Natural killer cell (primary cell): ENCODE measurements at regions not wholly inside any gene's neighbourhood (a gene's known extent, or its start where the extent isn't known, plus 50 kb on each side); places are given as distances from the start of the nearest gene placed in this dataset.

Experiments
- ATAC-seq, 3 donors: fragments of 150-1000 bp in 2 of 3; fragments of 200-7000 bp in 1 of 3; cut with Tn5 transposase; 1 replicate in 1 of 3; 2 replicates in 2 of 3; pipeline ENCODE4 v1.10.0; 2021; ENCODE audit warnings: mild to moderate bottlenecking in 2 of 3, moderate library complexity in 2 of 3
- DNase-seq, 2 donors: peaks; one replicate each; pipeline versions ENCODE4 v3.0.0 to v3.0.0-alpha.2; 2013 to 2021; ENCODE audit warnings: mixed read lengths in 1 of 2
- H3K27ac ChIP-seq: one replicate; pipeline ENCODE4 v1.5.1; 2013; ENCODE audit warnings: mild to moderate bottlenecking, low read length
- H3K27me3 ChIP-seq: one replicate; pipeline ENCODE4 v1.6.1; 2013; ENCODE audit warnings: low read length; ENCODE audit not compliant: control insufficient read depth, insufficient read depth
- H3K36me3 ChIP-seq: one replicate; pipeline ENCODE4 v1.6.1; 2013; ENCODE audit warnings: low read length; ENCODE audit not compliant: control insufficient read depth, insufficient read depth
- H3K4me1 ChIP-seq: one replicate; pipeline ENCODE4 v1.6.1; 2013; ENCODE audit warnings: low read length; ENCODE audit not compliant: control insufficient read depth, insufficient read depth
- H3K4me3 ChIP-seq: one replicate; pipeline ENCODE4 v1.5.1; 2013; ENCODE audit warnings: low read length
- H3K9me3 ChIP-seq: one replicate; pipeline ENCODE4 v1.6.1; 2013; ENCODE audit warnings: low read length; ENCODE audit not compliant: control insufficient read depth, insufficient read depth
- H3K27ac Mint-ChIP-seq, 2 donors: one replicate each; pipeline ENCODE4 v1.8.0; 2022; ENCODE audit warnings: mild to moderate bottlenecking in 2 of 2, mixed read lengths in 2 of 2, moderate library complexity in 1 of 2
- H3K27me3 Mint-ChIP-seq, 2 donors: one replicate each; pipeline ENCODE4 v1.8.0; 2022; ENCODE audit warnings: low read depth in 2 of 2, mixed read lengths in 2 of 2
- H3K36me3 Mint-ChIP-seq: one replicate; pipeline ENCODE4 v1.8.0; 2022; ENCODE audit warnings: mixed read lengths
- H3K4me1 Mint-ChIP-seq, 2 donors: one replicate each; pipeline ENCODE4 v1.8.0; 2022; ENCODE audit warnings: mixed read lengths in 2 of 2
- H3K4me3 Mint-ChIP-seq: one replicate; pipeline ENCODE4 v1.8.0; 2022; ENCODE audit warnings: mild to moderate bottlenecking, moderate library complexity, mixed read lengths
- H3K9me3 Mint-ChIP-seq, 2 donors: one replicate each; pipeline ENCODE4 v1.8.0; 2022; ENCODE audit warnings: mixed read lengths in 2 of 2
- WGBS: methylation state at CpG from one replicate; pipeline ENCODE4 v1.1.7; 2013; ENCODE audit warnings: missing lambda C conversion rate; ENCODE audit not compliant: insufficient coverage; 5-methylcytosine and 5-hydroxymethylcytosine counted together
- intact Hi-C: fragments of 100-400 bp; cut with micrococcal nuclease; formaldehyde crosslinking; loops from one replicate; pipeline ENCODE4 v1.14.2; 2022
- TF ChIP-seq, protein P1 (sequence below): fragments of 200-600 bp; IDR thresholded peaks from one replicate; pipeline ENCODE4 v1.8.0; 2022; ENCODE audit warnings: antibody characterized with exemption

DNA sequence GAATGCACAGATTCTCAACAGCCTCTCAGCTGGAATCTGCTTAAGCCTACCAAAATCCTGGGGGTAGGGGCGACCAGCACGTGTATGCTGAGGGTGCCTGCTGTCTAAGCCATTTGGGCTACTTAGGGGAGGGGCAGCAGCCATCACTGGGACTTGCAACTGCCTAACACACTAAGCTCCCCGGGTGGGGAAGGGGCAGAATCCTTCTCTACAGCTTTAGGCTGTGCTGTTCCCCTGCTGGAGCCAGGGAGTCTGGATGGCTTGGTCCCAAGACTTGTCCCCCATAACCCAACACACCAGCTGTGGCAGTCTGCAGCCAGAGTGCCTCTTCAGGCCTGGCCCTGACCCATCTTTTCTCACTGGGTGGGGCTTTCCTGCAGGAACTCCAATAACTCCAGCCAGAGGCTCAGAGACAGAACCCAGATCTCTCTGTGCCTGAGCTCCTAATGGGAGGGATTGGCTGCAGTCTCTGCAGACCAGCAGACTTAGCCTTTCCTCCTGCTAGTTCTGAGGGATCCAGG lies 305.4 kb upstream of the RND3 start:
- ATAC-seq (no peak), DNase-seq (no peak)
- Mint-ChIP-seq H3K36me3 (peaks cover 12% of the 10 kb centered on the region), H3K4me1 (no peaks in the 10 kb centered on the region), H3K4me3 (no peak overlapping the region), H3K27ac (no peak overlapping the region), H3K9me3 (peaks cover 3 to 14% of the 10 kb centered on the region in 2 donors), H3K27me3 (no peaks in the 10 kb centered on the region)
- H3K4me3 ChIP-seq = no peak overlapping the region
- TF ChIP-seq, protein P1, sequence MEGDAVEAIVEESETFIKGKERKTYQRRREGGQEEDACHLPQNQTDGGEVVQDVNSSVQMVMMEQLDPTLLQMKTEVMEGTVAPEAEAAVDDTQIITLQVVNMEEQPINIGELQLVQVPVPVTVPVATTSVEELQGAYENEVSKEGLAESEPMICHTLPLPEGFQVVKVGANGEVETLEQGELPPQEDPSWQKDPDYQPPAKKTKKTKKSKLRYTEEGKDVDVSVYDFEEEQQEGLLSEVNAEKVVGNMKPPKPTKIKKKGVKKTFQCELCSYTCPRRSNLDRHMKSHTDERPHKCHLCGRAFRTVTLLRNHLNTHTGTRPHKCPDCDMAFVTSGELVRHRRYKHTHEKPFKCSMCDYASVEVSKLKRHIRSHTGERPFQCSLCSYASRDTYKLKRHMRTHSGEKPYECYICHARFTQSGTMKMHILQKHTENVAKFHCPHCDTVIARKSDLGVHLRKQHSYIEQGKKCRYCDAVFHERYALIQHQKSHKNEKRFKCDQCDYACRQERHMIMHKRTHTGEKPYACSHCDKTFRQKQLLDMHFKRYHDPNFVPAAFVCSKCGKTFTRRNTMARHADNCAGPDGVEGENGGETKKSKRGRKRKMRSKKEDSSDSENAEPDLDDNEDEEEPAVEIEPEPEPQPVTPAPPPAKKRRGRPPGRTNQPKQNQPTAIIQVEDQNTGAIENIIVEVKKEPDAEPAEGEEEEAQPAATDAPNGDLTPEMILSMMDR = no peak
- intact Hi-C loops = no loop called here
- no peaks in the 10 kb centered on the region for H3K36me3 ChIP-seq
- WGBS = 73% methylated on average over 3 of the region's 3 CpGs
- H3K27ac ChIP-seq = no peak overlapping the region
- H3K9me3 ChIP-seq = peaks cover 10% of the 10 kb centered on the region
- no peaks in the 10 kb centered on the region for H3K4me1 ChIP-seq
- no peaks in the 10 kb centered on the region for H3K27me3 ChIP-seq

DNA sequence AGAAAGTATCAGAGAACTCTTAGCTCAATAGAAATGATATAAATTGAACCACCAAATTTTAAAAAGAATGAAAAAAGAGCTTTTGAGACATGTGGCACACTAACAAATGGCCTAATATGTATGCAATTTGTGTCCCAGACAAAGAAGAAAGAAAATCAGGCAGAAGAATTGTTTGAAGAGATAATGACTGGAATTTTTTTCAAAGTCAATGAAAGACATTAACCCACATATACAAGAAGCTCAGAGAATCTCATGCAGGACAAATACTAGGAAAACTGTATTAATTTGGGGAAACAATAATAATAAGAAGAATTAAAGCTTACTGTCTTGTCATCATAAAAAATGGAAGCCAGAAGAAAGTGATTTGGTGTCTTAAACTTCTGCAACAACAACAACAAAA lies 304.1 kb upstream of the RND3 start:
- DNase-seq (no peak), ATAC-seq (no peak)
- intact Hi-C loops = no loop called here
- TF ChIP-seq, protein P1 = no peak
- H3K9me3 Mint-ChIP-seq = peaks cover 0 to 14% of the 10 kb centered on the region in 2 donors
- no peak overlapping the region for H3K27ac Mint-ChIP-seq
- no peaks in the 10 kb centered on the region for H3K27me3 Mint-ChIP-seq
- Histone ChIP-seq H3K4me3 (no peak overlapping the region), H3K27ac (no peak overlapping the region), H3K4me1 (no peaks in the 10 kb centered on the region), H3K36me3 (no peaks in the 10 kb centered on the region), H3K9me3 (peaks cover 10% of the 10 kb centered on the region), H3K27me3 (no peaks in the 10 kb centered on the region)
- H3K36me3 Mint-ChIP-seq = peaks cover 12% of the 10 kb centered on the region
- H3K4me3 Mint-ChIP-seq = no peak overlapping the region
- no peaks in the 10 kb centered on the region for H3K4me1 Mint-ChIP-seq

GRCh38 chr2:150789376-150789905 lies 302.0 kb upstream of the RND3 start:
- 96% methylated on average over 2 of the region's 2 CpGs for WGBS
- no peak for ATAC-seq
- no peaks in the 10 kb centered on the region for H3K36me3 ChIP-seq
- no peak overlapping the region for H3K4me3 ChIP-seq
- intact Hi-C loops = no loop called here
- Mint-ChIP-seq H3K27ac (no peak overlapping the region), H3K4me1 (no peaks in the 10 kb centered on the region), H3K9me3 (peaks cover 0 to 11% of the 10 kb centered on the region in 2 donors), H3K4me3 (no peak overlapping the region), H3K36me3 (peaks cover 12% of the 10 kb centered on the region), H3K27me3 (no peaks in the 10 kb centered on the region)
- peaks cover 13% of the 10 kb centered on the region for H3K9me3 ChIP-seq
- no peaks in the 10 kb centered on the region for H3K27me3 ChIP-seq
- H3K4me1 ChIP-seq = no peaks in the 10 kb centered on the region
- TF ChIP-seq, protein P1 = no peak
- DNase-seq = no peak
- H3K27ac ChIP-seq = no peak overlapping the region
